ENCODE measurements at regions not wholly inside any gene's neighbourhood (a gene's known extent, or its start where the extent isn't known, plus 50 kb on each side); places are given as distances from the start of the nearest gene placed in this dataset.

DNA sequence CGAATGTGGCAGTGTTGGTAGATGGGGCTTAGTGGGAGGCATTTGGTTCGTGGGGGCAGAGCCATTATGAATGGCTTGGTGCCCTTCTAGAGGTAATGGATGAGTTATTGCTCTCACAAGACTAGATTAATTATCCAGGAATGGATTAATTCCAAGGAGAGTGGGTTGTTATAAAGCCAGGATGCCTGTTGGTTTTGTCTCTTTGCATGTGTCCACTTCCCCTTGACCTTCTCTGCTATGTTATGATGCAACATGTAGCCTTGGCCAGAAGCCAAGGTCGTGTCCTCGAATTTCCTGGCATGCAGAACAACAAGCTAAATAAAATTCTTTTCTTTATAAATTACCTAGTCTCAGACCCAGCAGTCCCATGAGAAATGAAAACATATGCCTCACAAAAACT, 111.2 kb upstream of the PLS3 start:
- DNase-seq = no peak
- H3K36me3 ChIP-seq (replicated peaks) = no peaks in the 10 kb centered on the region
- H3K27me3 ChIP-seq (replicated peaks) = no peaks in the 10 kb centered on the region
- H3K4me3 ChIP-seq (ENCODE audit: low read depth, low read length) = no peak overlapping the region
- TF ChIP-seq, protein P1, sequence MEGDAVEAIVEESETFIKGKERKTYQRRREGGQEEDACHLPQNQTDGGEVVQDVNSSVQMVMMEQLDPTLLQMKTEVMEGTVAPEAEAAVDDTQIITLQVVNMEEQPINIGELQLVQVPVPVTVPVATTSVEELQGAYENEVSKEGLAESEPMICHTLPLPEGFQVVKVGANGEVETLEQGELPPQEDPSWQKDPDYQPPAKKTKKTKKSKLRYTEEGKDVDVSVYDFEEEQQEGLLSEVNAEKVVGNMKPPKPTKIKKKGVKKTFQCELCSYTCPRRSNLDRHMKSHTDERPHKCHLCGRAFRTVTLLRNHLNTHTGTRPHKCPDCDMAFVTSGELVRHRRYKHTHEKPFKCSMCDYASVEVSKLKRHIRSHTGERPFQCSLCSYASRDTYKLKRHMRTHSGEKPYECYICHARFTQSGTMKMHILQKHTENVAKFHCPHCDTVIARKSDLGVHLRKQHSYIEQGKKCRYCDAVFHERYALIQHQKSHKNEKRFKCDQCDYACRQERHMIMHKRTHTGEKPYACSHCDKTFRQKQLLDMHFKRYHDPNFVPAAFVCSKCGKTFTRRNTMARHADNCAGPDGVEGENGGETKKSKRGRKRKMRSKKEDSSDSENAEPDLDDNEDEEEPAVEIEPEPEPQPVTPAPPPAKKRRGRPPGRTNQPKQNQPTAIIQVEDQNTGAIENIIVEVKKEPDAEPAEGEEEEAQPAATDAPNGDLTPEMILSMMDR (IDR thresholded peaks at IDR 0.05; ENCODE audit: low read depth, low read length, missing control alignments) = no peak
- in situ Hi-C loops (cut with HindIII; ENCODE audit: low pct_ligation_motif_present, low sequenced_read_pairs) = no loop called here
- H3K27ac ChIP-seq = no peak overlapping the region

- in situ Hi-C loops (cut with HindIII; ENCODE audit: low pct_ligation_motif_present, low sequenced_read_pairs) = no loop called here
- Histone ChIP-seq H3K27ac (peak overlapping the region; percentile 16), H3K27me3 (replicated peaks) (no peaks in the 10 kb centered on the region), H3K36me3 (replicated peaks) (no peaks in the 10 kb centered on the region), H3K4me3 (ENCODE audit: low read depth, low read length) (no peak overlapping the region)
- TF ChIP-seq, protein P1 (IDR thresholded peaks at IDR 0.05; ENCODE audit: low read depth, low read length, missing control alignments) = no peak
- DNase-seq = peak; percentile 27
These were observed 108.7 kb upstream of the PLS3 start for GRCh38 chrX:115452251-115452650.

DNA sequence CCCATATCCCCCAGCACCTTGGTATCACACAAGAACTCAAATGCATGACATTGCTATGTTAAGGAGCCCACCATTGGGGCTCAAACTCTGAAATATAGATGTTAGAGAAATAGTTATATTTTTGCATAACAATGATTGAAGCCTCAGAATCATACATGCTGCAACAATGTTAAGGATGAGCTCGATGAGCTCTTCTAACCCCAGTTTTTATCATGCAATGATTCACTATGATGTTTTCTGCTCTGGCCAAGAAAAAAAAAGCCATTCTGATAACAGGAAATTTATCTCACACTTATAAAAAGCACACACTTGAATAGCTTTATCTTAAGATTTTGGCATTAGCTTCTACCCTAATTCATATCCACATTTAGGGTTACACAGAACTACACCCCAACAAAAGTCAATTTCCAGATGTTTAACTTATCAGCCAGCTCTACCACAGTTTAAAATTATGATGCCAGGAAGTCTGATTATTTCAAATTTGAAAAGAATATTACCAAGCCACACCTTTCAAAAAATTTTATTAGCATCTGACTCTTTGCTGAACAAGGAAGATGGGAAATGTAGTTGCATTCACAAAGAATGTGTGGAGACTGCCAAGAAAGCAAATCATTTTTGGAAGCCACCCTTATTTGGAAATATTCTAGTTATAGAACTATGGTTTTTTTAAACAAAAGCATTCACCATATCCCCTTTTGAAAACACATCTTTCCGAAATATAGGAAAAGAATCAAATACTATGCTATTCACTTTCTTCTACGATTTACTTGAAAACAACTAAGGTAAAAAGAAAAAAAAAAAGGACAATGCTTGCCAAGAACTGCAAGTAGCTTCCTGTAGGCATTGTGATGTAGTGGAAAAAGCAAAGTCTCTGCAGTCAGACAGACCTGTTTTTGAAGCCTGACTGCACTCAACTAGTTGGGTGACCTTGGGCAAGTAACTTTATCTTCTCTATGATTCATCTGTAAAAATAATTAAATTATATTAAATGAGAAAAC, 100.8 kb upstream of the PLS3 start:
- H3K36me3 ChIP-seq (replicated peaks) = no peaks in the 10 kb centered on the region
- H3K27ac ChIP-seq = peak overlapping the region; percentile 4
- in situ Hi-C loops (cut with HindIII; ENCODE audit: low pct_ligation_motif_present, low sequenced_read_pairs) = no loop called here
- no peak overlapping the region for H3K4me3 ChIP-seq (ENCODE audit: low read depth, low read length)
- no peaks in the 10 kb centered on the region for H3K27me3 ChIP-seq (replicated peaks)
- no peak for DNase-seq
- TF ChIP-seq, protein P1 (IDR thresholded peaks at IDR 0.05; ENCODE audit: low read depth, low read length, missing control alignments) = no peak

- in situ Hi-C loops (cut with HindIII; ENCODE audit: low pct_ligation_motif_present, low sequenced_read_pairs) = no loop called here
- H3K27ac ChIP-seq = no peak overlapping the region
- no peaks in the 10 kb centered on the region for H3K27me3 ChIP-seq (replicated peaks)
- TF ChIP-seq, protein P1 (IDR thresholded peaks at IDR 0.05; ENCODE audit: low read depth, low read length, missing control alignments) = no peak
- DNase-seq = no peak
- no peak overlapping the region for H3K4me3 ChIP-seq (ENCODE audit: low read depth, low read length)
- no peaks in the 10 kb centered on the region for H3K36me3 ChIP-seq (replicated peaks)
These were observed 98.6 kb upstream of the PLS3 start for GRCh38 chrX:115462406-115462805.

GRCh38 chrX:115467961-115468360, 93.0 kb upstream of the PLS3 start:
- no peak for DNase-seq
- no peaks in the 10 kb centered on the region for H3K36me3 ChIP-seq (replicated peaks)
- no peaks in the 10 kb centered on the region for H3K27me3 ChIP-seq (replicated peaks)
- no peak overlapping the region for H3K4me3 ChIP-seq (ENCODE audit: low read depth, low read length)
- in situ Hi-C loops (cut with HindIII; ENCODE audit: low pct_ligation_motif_present, low sequenced_read_pairs) = no loop called here
- TF ChIP-seq, protein P1 (IDR thresholded peaks at IDR 0.05; ENCODE audit: low read depth, low read length, missing control alignments) = no peak
- no peak overlapping the region for H3K27ac ChIP-seq

All from brain microvascular endothelial cell (primary cell).